B cell (primary cell): ENCODE measurements at regions not wholly inside any gene's neighbourhood (a gene's known extent, or its start where the extent isn't known, plus 50 kb on each side); places are given as distances from the start of the nearest gene placed in this dataset.

Experiments used
- ATAC-seq: fragments of 200-7000 bp; cut with Tn5 transposase; one replicate; pipeline ENCODE4 v1.10.0; 2021; ENCODE audit warnings: low read depth, mild to moderate bottlenecking, moderate number of reproducible peaks, moderate library complexity
- CTCF ChIA-PET: fragments of 350-600 bp; sonication (Branson Sonifier 250); formaldehyde crosslinking; loops from one replicate; lab custom pipeline; 2021; ENCODE audit warnings: antibody characterized with exemption, inconsistent platforms; lab: Charles Lee
- POLR2A ChIA-PET: fragments of 350-600 bp; sonication (Branson Sonifier 250); formaldehyde crosslinking; loops from one replicate; lab custom pipeline; 2021; ENCODE audit warnings: antibody characterized with exemption; lab: Charles Lee
- DNase-seq: peaks from one replicate; pipeline ENCODE4 v3.0.0; 2013
- H2AFZ ChIP-seq: 2 replicates; pipeline ENCODE4 v1.6.1; 2012; ENCODE audit warnings: mild to moderate bottlenecking, low read depth, low read length; ENCODE audit not compliant: insufficient read depth, poor library complexity, severe bottlenecking
- H3K27ac ChIP-seq, 2 donors: 1 replicate in 1 of 2; 2 replicates in 1 of 2; pipeline ENCODE4 v1.5.1; 2012 to 2013; ENCODE audit warnings: low read length in 2 of 2, mild to moderate bottlenecking in 2 of 2, moderate library complexity in 1 of 2
- H3K27me3 ChIP-seq, 4 experiments: fragments of 200-600 bp in 1 of 4; sonication (generic) in 1 of 4; replicated peaks in 1 of 4; 1 replicate in 2 of 4; 2 replicates in 2 of 4; pipeline versions ENCODE4 v1.6.1 to v1.7.0; 2013 to 2016; ENCODE audit warnings: low read length in 3 of 4, mild to moderate bottlenecking in 2 of 4, mixed read lengths in 1 of 4, moderate library complexity in 1 of 4; ENCODE audit not compliant: insufficient read depth in 4 of 4, control insufficient read depth in 3 of 4; ENCODE audit errors: control extremely low read depth in 1 of 4
- H3K36me3 ChIP-seq, 2 experiments: replicated peaks in 1 of 2; 1 replicate in 1 of 2; 2 replicates in 1 of 2; pipeline versions ENCODE4 v1.6.1 to v1.7.1; 2013; ENCODE audit warnings: low read length in 1 of 2; ENCODE audit not compliant: insufficient read depth in 2 of 2, control insufficient read depth in 1 of 2; ENCODE audit errors: control extremely low read depth in 1 of 2, extremely low read depth in 1 of 2
- H3K4me1 ChIP-seq, 2 donors: fragments of 200-600 bp in 1 of 2; sonication (generic) in 1 of 2; 1 replicate in 1 of 2; 2 replicates in 1 of 2; pipeline versions ENCODE4 v1.5.1 to v1.6.1; 2013 to 2017; ENCODE audit warnings: low read length in 2 of 2; ENCODE audit not compliant: control insufficient read depth in 2 of 2, insufficient read depth in 2 of 2
- H3K4me2 ChIP-seq: replicated peaks from 2 replicates; pipeline ENCODE3; 2012; ENCODE audit warnings: mild to moderate bottlenecking, low read depth, low read length; ENCODE audit not compliant: poor library complexity, severe bottlenecking
- H3K4me3 ChIP-seq, 5 experiments: fragments of 200-600 bp in 1 of 5; sonication (generic) in 1 of 5; 1 replicate in 3 of 5; 2 replicates in 2 of 5; pipeline versions ENCODE4 v1.5.1 to v1.7.0; 2011 to 2016; ENCODE audit warnings: low read length in 4 of 5, mild to moderate bottlenecking in 4 of 5, low read depth in 2 of 5, control low read depth in 1 of 5, moderate library complexity in 1 of 5; ENCODE audit not compliant: insufficient read depth in 1 of 5; ENCODE audit errors: control extremely low read depth in 1 of 5, extremely low read depth in 1 of 5
- H3K79me2 ChIP-seq: fragments of 200-600 bp; sonication (generic); one replicate; pipeline ENCODE4 v1.6.0; 2016; ENCODE audit warnings: low read length; ENCODE audit not compliant: control insufficient read depth, insufficient read depth
- H3K9ac ChIP-seq: fragments of 200-600 bp; sonication (generic); 2 replicates; pipeline ENCODE4 v1.6.1; 2017; ENCODE audit warnings: mild to moderate bottlenecking, low read length, moderate library complexity
- H3K9me3 ChIP-seq, 3 donors: one replicate each; pipeline versions ENCODE4 v1.6.1 to v1.7.1; 2013; ENCODE audit warnings: low read length in 2 of 3; ENCODE audit not compliant: control insufficient read depth in 2 of 3, insufficient read depth in 1 of 3; ENCODE audit errors: control extremely low read depth in 1 of 3
- H4K20me1 ChIP-seq: 2 replicates; pipeline ENCODE4 v1.6.0; 2012; ENCODE audit warnings: mild to moderate bottlenecking, low read length; ENCODE audit not compliant: insufficient read depth, control insufficient read depth, poor library complexity, severe bottlenecking
- H3K27ac Mint-ChIP-seq: one replicate; pipeline ENCODE4 v1.8.0; 2021; ENCODE audit warnings: mixed read lengths
- H3K27me3 Mint-ChIP-seq: one replicate; pipeline ENCODE4 v1.8.0; 2021; ENCODE audit warnings: mixed read lengths
- H3K4me1 Mint-ChIP-seq: one replicate; pipeline ENCODE4 v1.8.0; 2021; ENCODE audit warnings: mixed read lengths
- H3K4me3 Mint-ChIP-seq: one replicate; pipeline ENCODE4 v1.8.0; 2021; ENCODE audit warnings: mixed read lengths
- H3K9me3 Mint-ChIP-seq: one replicate; pipeline ENCODE4 v1.8.0; 2022; ENCODE audit warnings: mixed read lengths; ENCODE audit not compliant: insufficient read depth
- EZH2 ChIP-seq: IDR thresholded peaks from 2 replicates; pipeline ENCODE4 v1.6.1; 2012; ENCODE audit warnings: borderline replicate concordance, low read depth, mild to moderate bottlenecking, moderate library complexity, low read length; ENCODE audit not compliant: insufficient read depth, poor library complexity, severe bottlenecking
- WGBS: methylation state at CpG from one replicate; pipeline ENCODE4 v1.1.5; 2013; ENCODE audit warnings: missing lambda C conversion rate; ENCODE audit not compliant: insufficient coverage; 5-methylcytosine and 5-hydroxymethylcytosine counted together
- intact Hi-C: fragments of 100-400 bp; cut with micrococcal nuclease; formaldehyde crosslinking; loops from one replicate; pipeline ENCODE4 v1.10.0; 2022
- TF ChIP-seq, protein P1 (sequence below): fragments of 200-600 bp; IDR thresholded peaks from one replicate; pipeline ENCODE4 v1.8.0; 2022; ENCODE audit warnings: antibody characterized with exemption, mild to moderate bottlenecking

DNA sequence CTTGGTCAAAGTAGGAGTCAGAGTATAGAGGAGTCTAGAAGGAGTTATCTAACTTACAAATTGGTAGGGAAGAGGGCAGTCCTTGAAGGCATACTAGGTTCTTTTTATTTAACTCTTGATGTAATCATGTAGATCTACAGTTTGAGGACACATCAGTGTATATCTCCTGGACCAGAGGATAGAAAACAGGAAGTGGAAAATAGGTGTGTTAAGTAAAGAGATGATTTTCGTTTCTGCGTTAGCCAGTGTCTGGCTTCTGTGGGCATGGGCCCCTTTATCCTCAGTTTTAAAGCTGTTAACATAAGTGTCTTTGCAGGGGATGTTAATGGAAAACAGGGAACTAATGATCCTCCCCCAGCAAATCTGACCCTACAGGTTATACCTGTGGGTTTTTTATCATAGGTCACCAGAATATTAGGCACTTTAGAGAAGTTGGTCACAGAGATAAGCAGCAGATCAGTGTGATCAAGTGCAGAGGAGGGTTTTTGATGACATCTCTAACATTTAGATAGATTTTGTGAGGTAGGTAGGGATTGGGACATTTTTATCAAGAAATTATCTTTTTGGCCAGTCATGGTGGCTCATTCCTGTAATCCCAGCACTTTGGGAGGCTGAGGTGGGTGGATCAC, 58.6 kb upstream of the PRSS1 start:
- Histone ChIP-seq H3K79me2 (no peaks in the 10 kb centered on the region), H3K27ac (no peak overlapping the region), H3K9me3 (no peaks in the 10 kb centered on the region), H3K27me3 (peaks cover 0 to 3% (median 0%) of the 10 kb centered on the region in 4 experiments), H2AFZ (peak overlapping the region; percentile 54), H3K4me3 (no peak overlapping the region), H3K9ac (no peak overlapping the region), H3K4me1 (peaks cover 5% of the 10 kb centered on the region in 2 donors), H3K4me2 (no peak overlapping the region), H4K20me1 (no peaks in the 10 kb centered on the region), H3K36me3 (no peaks in the 10 kb centered on the region)
- no peaks in the 10 kb centered on the region for H3K9me3 Mint-ChIP-seq
- peaks cover 9% of the 10 kb centered on the region for H3K4me1 Mint-ChIP-seq
- no peaks in the 10 kb centered on the region for H3K27me3 Mint-ChIP-seq
- ATAC-seq (peak; percentile 31), DNase-seq (peak; percentile 23)
- CTCF ChIA-PET = interaction anchor here (1.2 to 2.2 kb wide), 2 partner anchors 92 to 122 kb away, joined by 3 to 7 read pairs; no protein-coding TSS in a partner anchor
- TF ChIP-seq, protein P1, sequence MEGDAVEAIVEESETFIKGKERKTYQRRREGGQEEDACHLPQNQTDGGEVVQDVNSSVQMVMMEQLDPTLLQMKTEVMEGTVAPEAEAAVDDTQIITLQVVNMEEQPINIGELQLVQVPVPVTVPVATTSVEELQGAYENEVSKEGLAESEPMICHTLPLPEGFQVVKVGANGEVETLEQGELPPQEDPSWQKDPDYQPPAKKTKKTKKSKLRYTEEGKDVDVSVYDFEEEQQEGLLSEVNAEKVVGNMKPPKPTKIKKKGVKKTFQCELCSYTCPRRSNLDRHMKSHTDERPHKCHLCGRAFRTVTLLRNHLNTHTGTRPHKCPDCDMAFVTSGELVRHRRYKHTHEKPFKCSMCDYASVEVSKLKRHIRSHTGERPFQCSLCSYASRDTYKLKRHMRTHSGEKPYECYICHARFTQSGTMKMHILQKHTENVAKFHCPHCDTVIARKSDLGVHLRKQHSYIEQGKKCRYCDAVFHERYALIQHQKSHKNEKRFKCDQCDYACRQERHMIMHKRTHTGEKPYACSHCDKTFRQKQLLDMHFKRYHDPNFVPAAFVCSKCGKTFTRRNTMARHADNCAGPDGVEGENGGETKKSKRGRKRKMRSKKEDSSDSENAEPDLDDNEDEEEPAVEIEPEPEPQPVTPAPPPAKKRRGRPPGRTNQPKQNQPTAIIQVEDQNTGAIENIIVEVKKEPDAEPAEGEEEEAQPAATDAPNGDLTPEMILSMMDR = no peak
- no peak for TF ChIP-seq EZH2
- 60% methylated on average over 1 of the region's 2 CpGs for WGBS
- H3K27ac Mint-ChIP-seq = no peak overlapping the region
- intact Hi-C loops = no loop called here
- no peak overlapping the region for H3K4me3 Mint-ChIP-seq
- POLR2A ChIA-PET = no interaction called here

DNA sequence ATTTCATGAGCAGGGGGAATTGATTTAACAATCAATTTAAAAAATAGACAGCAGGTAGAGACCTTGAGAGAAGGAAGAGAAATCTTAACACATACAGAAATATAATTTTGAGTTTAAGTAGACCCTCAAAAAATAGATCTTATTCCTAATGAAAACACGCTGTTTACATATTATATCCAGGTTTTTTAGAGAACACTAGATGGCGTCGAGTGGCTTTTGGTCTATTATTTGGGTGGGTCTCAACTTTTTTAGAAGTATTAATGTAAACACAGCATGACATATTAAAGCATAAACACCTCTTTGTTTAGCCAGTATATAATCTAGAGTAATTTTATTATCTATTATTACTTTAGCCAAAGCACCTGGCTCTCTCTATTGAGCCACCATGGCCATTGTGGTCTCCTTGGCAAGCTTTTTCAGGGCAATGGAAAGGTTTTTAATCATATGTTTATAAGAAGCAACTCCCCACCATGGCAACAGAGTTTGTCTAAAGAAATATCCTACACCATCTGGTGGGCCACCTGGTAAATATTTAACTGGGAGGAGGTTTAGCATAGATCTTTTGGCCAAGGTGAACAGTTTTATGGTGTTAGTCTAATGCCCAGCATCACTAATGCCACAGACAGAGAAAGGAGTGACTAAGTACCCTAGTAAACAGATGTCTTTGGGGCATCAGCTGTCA, 59.7 kb upstream of the PRSS1 start:
- ChIA-PET POLR2A (no interaction called here), CTCF (interaction anchor here (1.2 to 3.9 kb wide), 3 partner anchors 94 to 124 kb away, joined by 3 to 23 read pairs (median 6); no protein-coding TSS in a partner anchor)
- no peaks in the 10 kb centered on the region for H3K9me3 Mint-ChIP-seq
- H3K4me1 ChIP-seq = peaks cover 5% of the 10 kb centered on the region in 2 donors
- no peaks in the 10 kb centered on the region for H4K20me1 ChIP-seq
- TF ChIP-seq, protein P1 = no peak
- no peak for TF ChIP-seq EZH2
- WGBS = no CpG with 5 or more reads among the region's 3 CpGs
- no peaks in the 10 kb centered on the region for H3K36me3 ChIP-seq
- no peak overlapping the region for H3K27ac ChIP-seq
- H3K27ac Mint-ChIP-seq = no peak overlapping the region
- peaks cover 9% of the 10 kb centered on the region for H3K4me1 Mint-ChIP-seq
- H3K27me3 Mint-ChIP-seq = no peaks in the 10 kb centered on the region
- H3K4me3 ChIP-seq = no peak overlapping the region
- no peaks in the 10 kb centered on the region for H3K9me3 ChIP-seq
- no peak overlapping the region for H3K4me3 Mint-ChIP-seq
- H3K79me2 ChIP-seq = no peaks in the 10 kb centered on the region
- no peak overlapping the region for H3K9ac ChIP-seq
- DNase-seq (no peak), ATAC-seq (no peak)
- H2AFZ ChIP-seq = no peak overlapping the region
- intact Hi-C loops = no loop called here
- peaks cover 0 to 3% (median 0%) of the 10 kb centered on the region in 4 experiments for H3K27me3 ChIP-seq
- H3K4me2 ChIP-seq = no peak overlapping the region
